ENCODE measurements at regions not wholly inside any gene's neighbourhood (a gene's known extent, or its start where the extent isn't known, plus 50 kb on each side); places are given as distances from the start of the nearest gene placed in this dataset.

DNA sequence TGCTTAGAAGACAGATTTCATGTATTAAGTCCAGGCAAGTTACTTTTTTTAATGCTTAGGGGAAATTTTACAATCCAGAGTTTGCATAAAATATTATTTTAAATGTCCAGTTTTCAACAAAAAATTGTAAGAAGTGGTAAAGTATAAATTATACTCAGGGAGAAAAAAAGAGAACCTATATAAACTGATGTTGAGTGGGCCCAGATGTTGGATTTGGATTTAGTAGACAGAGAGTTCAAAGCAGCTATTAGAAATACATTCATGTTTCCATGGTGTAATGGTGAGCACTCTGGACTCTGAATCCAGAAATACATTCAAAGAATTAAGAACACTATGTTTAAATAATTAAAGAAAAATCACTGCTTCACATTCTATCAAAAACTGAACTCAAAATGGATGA is 349.9 kb upstream of the ZNF507 start:
- TF ChIP-seq ESRRA (IDR thresholded peaks at IDR 0.05; ENCODE audit: borderline replicate concordance, low read length) (no peak), RAD21 (conservative IDR thresholded peaks at IDR 0.05 in 1 of 2, IDR thresholded peaks at IDR 0.05 in 1 of 2) (no peak), BHLHE40 (IDR thresholded peaks at IDR 0.05; ENCODE audit: low read depth, low read length) (no peak), POLR2A (IDR thresholded peaks at IDR 0.05; ENCODE audit: low read length) (no peak), EP300 (IDR thresholded peaks at IDR 0.05) (no peak), PHF8 (IDR thresholded peaks at IDR 0.05; ENCODE audit: borderline replicate concordance, low read depth) (no peak), MYC (IDR thresholded peaks at IDR 0.05; ENCODE audit: borderline replicate concordance, low read length) (no peak)
- TF ChIP-seq, protein P1, sequence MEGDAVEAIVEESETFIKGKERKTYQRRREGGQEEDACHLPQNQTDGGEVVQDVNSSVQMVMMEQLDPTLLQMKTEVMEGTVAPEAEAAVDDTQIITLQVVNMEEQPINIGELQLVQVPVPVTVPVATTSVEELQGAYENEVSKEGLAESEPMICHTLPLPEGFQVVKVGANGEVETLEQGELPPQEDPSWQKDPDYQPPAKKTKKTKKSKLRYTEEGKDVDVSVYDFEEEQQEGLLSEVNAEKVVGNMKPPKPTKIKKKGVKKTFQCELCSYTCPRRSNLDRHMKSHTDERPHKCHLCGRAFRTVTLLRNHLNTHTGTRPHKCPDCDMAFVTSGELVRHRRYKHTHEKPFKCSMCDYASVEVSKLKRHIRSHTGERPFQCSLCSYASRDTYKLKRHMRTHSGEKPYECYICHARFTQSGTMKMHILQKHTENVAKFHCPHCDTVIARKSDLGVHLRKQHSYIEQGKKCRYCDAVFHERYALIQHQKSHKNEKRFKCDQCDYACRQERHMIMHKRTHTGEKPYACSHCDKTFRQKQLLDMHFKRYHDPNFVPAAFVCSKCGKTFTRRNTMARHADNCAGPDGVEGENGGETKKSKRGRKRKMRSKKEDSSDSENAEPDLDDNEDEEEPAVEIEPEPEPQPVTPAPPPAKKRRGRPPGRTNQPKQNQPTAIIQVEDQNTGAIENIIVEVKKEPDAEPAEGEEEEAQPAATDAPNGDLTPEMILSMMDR (IDR thresholded peaks at IDR 0.05) = no peak
- TF ChIP-seq, protein P2, sequence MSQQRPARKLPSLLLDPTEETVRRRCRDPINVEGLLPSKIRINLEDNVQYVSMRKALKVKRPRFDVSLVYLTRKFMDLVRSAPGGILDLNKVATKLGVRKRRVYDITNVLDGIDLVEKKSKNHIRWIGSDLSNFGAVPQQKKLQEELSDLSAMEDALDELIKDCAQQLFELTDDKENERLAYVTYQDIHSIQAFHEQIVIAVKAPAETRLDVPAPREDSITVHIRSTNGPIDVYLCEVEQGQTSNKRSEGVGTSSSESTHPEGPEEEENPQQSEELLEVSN (IDR thresholded peaks at IDR 0.05; ENCODE audit: borderline replicate concordance, low read depth) = no peak
- TF ChIP-seq, protein P3, sequence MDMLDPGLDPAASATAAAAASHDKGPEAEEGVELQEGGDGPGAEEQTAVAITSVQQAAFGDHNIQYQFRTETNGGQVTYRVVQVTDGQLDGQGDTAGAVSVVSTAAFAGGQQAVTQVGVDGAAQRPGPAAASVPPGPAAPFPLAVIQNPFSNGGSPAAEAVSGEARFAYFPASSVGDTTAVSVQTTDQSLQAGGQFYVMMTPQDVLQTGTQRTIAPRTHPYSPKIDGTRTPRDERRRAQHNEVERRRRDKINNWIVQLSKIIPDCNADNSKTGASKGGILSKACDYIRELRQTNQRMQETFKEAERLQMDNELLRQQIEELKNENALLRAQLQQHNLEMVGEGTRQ (IDR thresholded peaks at IDR 0.05) = no peak

Data from A549 (cell line).